ENCODE measurements at regions not wholly inside any gene's neighbourhood (a gene's known extent, or its start where the extent isn't known, plus 50 kb on each side); places are given as distances from the start of the nearest gene placed in this dataset.
A peak's percentile ranks its signal among the peaks of the same experiment; 100 is the strongest.

- H3K4me3 Mint-ChIP-seq = no peak overlapping the region
These were observed 190.3 kb downstream of the MELK start for GRCh38 chr9:36762958-36763357.

GRCh38 chr9:36763778-36764177 lies 191.1 kb downstream of the MELK start:
- CTCF ChIA-PET = no interaction called here
- Mint-ChIP-seq H3K27ac (no peak overlapping the region), H3K4me3 (no peak overlapping the region), H3K9me3 (no peaks in the 10 kb centered on the region), H3K4me1 (ENCODE audit: low read depth) (peaks cover 2% of the 10 kb centered on the region), H3K36me3 (ENCODE audit: low read depth) (no peaks in the 10 kb centered on the region), H3K27me3 (peaks cover 6% of the 10 kb centered on the region)
- no peak for DNase-seq
- POLR2A ChIA-PET = no interaction called here
- intact Hi-C loops (cut with micrococcal nuclease) = no loop called here
- ATAC-seq = no peak
- no peak for TF ChIP-seq CTCF (IDR thresholded peaks at IDR 0.05)

More at GRCh38 chr9:36762958-36763357, 190.3 kb downstream of the MELK start:
- Mint-ChIP-seq H3K36me3 (ENCODE audit: low read depth) (no peaks in the 10 kb centered on the region), H3K9me3 (no peaks in the 10 kb centered on the region), H3K27me3 (peaks cover 7% of the 10 kb centered on the region), H3K27ac (no peak overlapping the region), H3K4me1 (ENCODE audit: low read depth) (peaks cover 2% of the 10 kb centered on the region)
- no peak for TF ChIP-seq CTCF (IDR thresholded peaks at IDR 0.05)
- DNase-seq (no peak), ATAC-seq (no peak)
- ChIA-PET POLR2A (no interaction called here), CTCF (interaction anchor here (1.0 kb wide), 1 partner anchor 38 kb away, joined by 4 read pairs; no protein-coding TSS in a partner anchor)
- intact Hi-C loops (cut with micrococcal nuclease) = no loop called here

- no peak for TF ChIP-seq CTCF (IDR thresholded peaks at IDR 0.05)
- intact Hi-C loops (cut with micrococcal nuclease) = no loop called here
- CTCF ChIA-PET = no interaction called here
- ATAC-seq = no peak
- Mint-ChIP-seq H3K4me1 (ENCODE audit: low read depth) (peaks cover 2% of the 10 kb centered on the region), H3K27ac (no peak overlapping the region), H3K9me3 (no peaks in the 10 kb centered on the region), H3K27me3 (peaks cover 3% of the 10 kb centered on the region), H3K4me3 (no peak overlapping the region), H3K36me3 (ENCODE audit: low read depth) (no peaks in the 10 kb centered on the region)
- no peak for DNase-seq
- POLR2A ChIA-PET = interaction anchor here (1.4 to 1.9 kb wide), 3 partner anchors 8 to 356 kb away, joined by 3 to 6 read pairs (median 5); partner anchors contain the start of gene ZCCHC7
These were observed 191.8 kb downstream of the MELK start for GRCh38 chr9:36764364-36765076.

GRCh38 chr9:36765077-36765390 lies 192.3 kb downstream of the MELK start:
- H3K36me3 Mint-ChIP-seq (ENCODE audit: low read depth) = no peaks in the 10 kb centered on the region
- CTCF ChIA-PET = interaction anchor here (1.9 kb wide), 1 partner anchor 36 kb away, joined by 6 read pairs; no protein-coding TSS in a partner anchor
- H3K27me3 Mint-ChIP-seq = peaks cover 4% of the 10 kb centered on the region
- peak; percentile 12 for DNase-seq
- no peak overlapping the region for H3K27ac Mint-ChIP-seq
- H3K4me1 Mint-ChIP-seq (ENCODE audit: low read depth) = peaks cover 2% of the 10 kb centered on the region
- no peaks in the 10 kb centered on the region for H3K9me3 Mint-ChIP-seq
- POLR2A ChIA-PET = interaction anchor here (1.4 to 1.9 kb wide), 3 partner anchors 8 to 355 kb away, joined by 3 to 6 read pairs (median 5); partner anchors contain the start of gene ZCCHC7
- intact Hi-C loops (cut with micrococcal nuclease) = no loop called here
- no peak overlapping the region for H3K4me3 Mint-ChIP-seq
- TF ChIP-seq CTCF (IDR thresholded peaks at IDR 0.05) = no peak
- ATAC-seq = no peak
